ENCODE measurements at regions not wholly inside any gene's neighbourhood (a gene's known extent, or its start where the extent isn't known, plus 50 kb on each side); places are given as distances from the start of the nearest gene placed in this dataset.

DNA sequence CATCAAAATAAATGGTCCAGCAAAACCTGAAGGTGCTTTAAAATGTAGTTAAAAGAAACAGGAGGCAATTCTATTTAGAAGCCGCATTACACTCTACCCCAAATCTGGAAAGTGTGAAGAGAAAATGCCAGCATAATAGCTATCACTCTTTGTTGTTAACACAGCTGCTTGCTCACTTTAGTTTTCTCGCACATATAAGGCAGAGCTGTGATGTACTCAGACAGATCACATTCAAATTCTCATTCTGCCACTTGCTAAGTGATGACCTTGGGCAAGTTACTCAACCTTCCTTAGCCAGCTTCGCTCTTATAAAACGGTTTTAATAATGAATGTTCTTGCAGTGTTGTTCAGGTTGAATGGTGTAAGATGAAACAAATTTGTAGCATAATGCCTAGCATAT is 56.0 kb upstream of the MGAT4C start:
- no peaks in the 10 kb centered on the region for H3K4me1 ChIP-seq
- WGBS, 2 donors: 81 to 90% methylated on average over 4 of the region's 4 CpGs
- intact Hi-C loops (cut with DNase I): no loop called here

More for the DNA sequence above, 56.0 kb upstream of the MGAT4C start:
- H3K27ac ChIP-seq: no peak overlapping the region
- DNase-seq: no peak
- no peaks in the 10 kb centered on the region for H3K9me3 ChIP-seq
- no peaks in the 10 kb centered on the region for H3K27me3 ChIP-seq
- H3K36me3 ChIP-seq: no peaks in the 10 kb centered on the region
- H3K4me3 ChIP-seq: no peak overlapping the region
- TF ChIP-seq EP300 (IDR thresholded peaks at IDR 0.05): no peak
- TF ChIP-seq, protein P1, sequence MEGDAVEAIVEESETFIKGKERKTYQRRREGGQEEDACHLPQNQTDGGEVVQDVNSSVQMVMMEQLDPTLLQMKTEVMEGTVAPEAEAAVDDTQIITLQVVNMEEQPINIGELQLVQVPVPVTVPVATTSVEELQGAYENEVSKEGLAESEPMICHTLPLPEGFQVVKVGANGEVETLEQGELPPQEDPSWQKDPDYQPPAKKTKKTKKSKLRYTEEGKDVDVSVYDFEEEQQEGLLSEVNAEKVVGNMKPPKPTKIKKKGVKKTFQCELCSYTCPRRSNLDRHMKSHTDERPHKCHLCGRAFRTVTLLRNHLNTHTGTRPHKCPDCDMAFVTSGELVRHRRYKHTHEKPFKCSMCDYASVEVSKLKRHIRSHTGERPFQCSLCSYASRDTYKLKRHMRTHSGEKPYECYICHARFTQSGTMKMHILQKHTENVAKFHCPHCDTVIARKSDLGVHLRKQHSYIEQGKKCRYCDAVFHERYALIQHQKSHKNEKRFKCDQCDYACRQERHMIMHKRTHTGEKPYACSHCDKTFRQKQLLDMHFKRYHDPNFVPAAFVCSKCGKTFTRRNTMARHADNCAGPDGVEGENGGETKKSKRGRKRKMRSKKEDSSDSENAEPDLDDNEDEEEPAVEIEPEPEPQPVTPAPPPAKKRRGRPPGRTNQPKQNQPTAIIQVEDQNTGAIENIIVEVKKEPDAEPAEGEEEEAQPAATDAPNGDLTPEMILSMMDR (IDR thresholded peaks at IDR 0.05): no peak
- TF ChIP-seq POLR2AphosphoS5 (IDR thresholded peaks at IDR 0.05): no peak
- no peak for TF ChIP-seq POLR2A (IDR thresholded peaks at IDR 0.05)

Small RNA genes in the stretch of these regions (small RNA-seq; reads per million reads assigned to genes)
- gene AC079598.2: 0 reads per million in 3 donors
- gene AC079598.3: 0 reads per million in 3 donors
- gene AC079598.4: 0 reads per million in 3 donors
- gene CYCSP30: 0 reads per million in 3 donors
